ENCODE measurements at regions not wholly inside any gene's neighbourhood (a gene's known extent, or its start where the extent isn't known, plus 50 kb on each side); places are given as distances from the start of the nearest gene placed in this dataset.

- H3K27ac ChIP-seq (ENCODE audit: low read depth, low read length, poor library complexity, severe bottlenecking), result no peak overlapping the region
- TF ChIP-seq EZH2 (IDR thresholded peaks at IDR 0.05; ENCODE audit: borderline replicate concordance, low read length) (no peak), CTCF (IDR thresholded peaks at IDR 0.05; ENCODE audit: low read length) (no peak)
Measured at GRCh38 chr1:118660769-118661168, 327.4 kb downstream of the TBX15 start.

GRCh38 chr1:118659646-118660045 is 328.5 kb downstream of the TBX15 start:
- Histone ChIP-seq H3K9me3 (ENCODE audit: low read length) (no peaks in the 10 kb centered on the region), H3K4me1 (ENCODE audit: insufficient read depth, low read length, severe bottlenecking) (no peaks in the 10 kb centered on the region), H3K36me3 (ENCODE audit: insufficient read depth, low read length) (no peaks in the 10 kb centered on the region), H3K4me3 (ENCODE audit: low read depth, low read length, poor library complexity, severe bottlenecking) (no peak overlapping the region), H4K20me1 (ENCODE audit: insufficient read depth, low read length) (no peaks in the 10 kb centered on the region), H3K27me3 (ENCODE audit: insufficient read depth, low read length) (no peaks in the 10 kb centered on the region), H3K27ac (ENCODE audit: low read depth, low read length, poor library complexity, severe bottlenecking) (no peak overlapping the region), H2AFZ (ENCODE audit: low read length) (no peak overlapping the region), H3K4me2 (ENCODE audit: low read length) (no peak overlapping the region), H3K79me2 (ENCODE audit: insufficient read depth, low read length) (no peaks in the 10 kb centered on the region), H3K9ac (ENCODE audit: low read length) (no peak overlapping the region), H3F3A (ENCODE audit: insufficient read depth, low read length) (no peaks in the 10 kb centered on the region), H3K9me2 (ENCODE audit: low read depth, low read length) (no peaks in the 10 kb centered on the region)
- no peak for TF ChIP-seq CTCF (IDR thresholded peaks at IDR 0.05; ENCODE audit: low read length)
- no peak for TF ChIP-seq EZH2 (IDR thresholded peaks at IDR 0.05; ENCODE audit: borderline replicate concordance, low read length)

More at GRCh38 chr1:118660769-118661168, 327.4 kb downstream of the TBX15 start:
- Histone ChIP-seq H3F3A (ENCODE audit: insufficient read depth, low read length) (no peaks in the 10 kb centered on the region), H4K20me1 (ENCODE audit: insufficient read depth, low read length) (no peaks in the 10 kb centered on the region), H2AFZ (ENCODE audit: low read length) (no peak overlapping the region), H3K4me3 (ENCODE audit: low read depth, low read length, poor library complexity, severe bottlenecking) (no peak overlapping the region), H3K79me2 (ENCODE audit: insufficient read depth, low read length) (no peaks in the 10 kb centered on the region), H3K36me3 (ENCODE audit: insufficient read depth, low read length) (no peaks in the 10 kb centered on the region), H3K27me3 (ENCODE audit: insufficient read depth, low read length) (no peaks in the 10 kb centered on the region), H3K4me2 (ENCODE audit: low read length) (no peak overlapping the region), H3K9ac (ENCODE audit: low read length) (no peak overlapping the region), H3K9me3 (ENCODE audit: low read length) (no peaks in the 10 kb centered on the region), H3K4me1 (ENCODE audit: insufficient read depth, low read length, severe bottlenecking) (no peaks in the 10 kb centered on the region), H3K9me2 (ENCODE audit: low read depth, low read length) (no peaks in the 10 kb centered on the region)

- H3K27me3 ChIP-seq (ENCODE audit: insufficient read depth, low read length), result no peaks in the 10 kb centered on the region
- H3K9me3 ChIP-seq (ENCODE audit: low read length), result no peaks in the 10 kb centered on the region
- H3K4me1 ChIP-seq (ENCODE audit: insufficient read depth, low read length, severe bottlenecking), result no peaks in the 10 kb centered on the region
- no peak overlapping the region for H3K27ac ChIP-seq (ENCODE audit: low read depth, low read length, poor library complexity, severe bottlenecking)
- H3K79me2 ChIP-seq (ENCODE audit: insufficient read depth, low read length), result no peaks in the 10 kb centered on the region
- H3K9me2 ChIP-seq (ENCODE audit: low read depth, low read length), result no peaks in the 10 kb centered on the region
- no peak overlapping the region for H3K4me3 ChIP-seq (ENCODE audit: low read depth, low read length, poor library complexity, severe bottlenecking)
- H3K4me2 ChIP-seq (ENCODE audit: low read length), result no peak overlapping the region
- no peaks in the 10 kb centered on the region for H3K36me3 ChIP-seq (ENCODE audit: insufficient read depth, low read length)
- TF ChIP-seq EZH2 (IDR thresholded peaks at IDR 0.05; ENCODE audit: borderline replicate concordance, low read length), result no peak
- H3F3A ChIP-seq (ENCODE audit: insufficient read depth, low read length), result no peaks in the 10 kb centered on the region
- no peaks in the 10 kb centered on the region for H4K20me1 ChIP-seq (ENCODE audit: insufficient read depth, low read length)
- no peak overlapping the region for H2AFZ ChIP-seq (ENCODE audit: low read length)
- no peak overlapping the region for H3K9ac ChIP-seq (ENCODE audit: low read length)
Measured at GRCh38 chr1:118650107-118650807, 337.9 kb downstream of the TBX15 start.
